GM13976 (cell line): ENCODE measurements at regions not wholly inside any gene's neighbourhood (a gene's known extent, or its start where the extent isn't known, plus 50 kb on each side); places are given as distances from the start of the nearest gene placed in this dataset.

Experiments used
- DNase-seq: peaks from one replicate; pipeline ENCODE4 v3.0.0; 2012; ENCODE audit warnings: low spot score
- CTCF ChIP-seq: IDR thresholded peaks from 2 replicates; pipeline ENCODE4 v1.5.1; 2012; ENCODE audit warnings: borderline replicate concordance, mild to moderate bottlenecking; ENCODE audit not compliant: insufficient read depth; ENCODE audit errors: extremely low read depth, missing control alignments, control extremely low read depth
- in situ Hi-C: fragments of 300-500 bp; cut with MboI; formaldehyde crosslinking; loops from one replicate; pipeline ENCODE4 v1.12.0; 2022; ENCODE audit warnings: low sequenced_read_pairs, mixed read lengths, inconsistent platforms; ENCODE audit not compliant: unreplicated experiment

- in situ Hi-C loops = no loop called here
- DNase-seq = no peak
- TF ChIP-seq CTCF = no peak
Observed at GRCh38 chr1:163509114-163509513, 187.4 kb downstream of the NUF2 start.

GRCh38 chr1:163512349-163512989, 190.7 kb downstream of the NUF2 start:
- no peak for DNase-seq
- in situ Hi-C loops = no loop called here
- no peak for TF ChIP-seq CTCF

- no peak for DNase-seq
- in situ Hi-C loops = no loop called here
- TF ChIP-seq CTCF = no peak
Observed at GRCh38 chr1:163523375-163524029, 201.7 kb downstream of the NUF2 start.

- peak; percentile 16 for DNase-seq
- peak; percentile 26 for TF ChIP-seq CTCF
- in situ Hi-C loops = loop anchor here (25.0 kb wide), 1 partner anchor 1258 kb away; no protein-coding TSS in a partner anchor
Observed at GRCh38 chr1:163528710-163529348, 207.1 kb downstream of the NUF2 start.

- DNase-seq = no peak
- in situ Hi-C loops = loop anchor here (25.0 kb wide), 1 partner anchor 1256 kb away; no protein-coding TSS in a partner anchor
- TF ChIP-seq CTCF = no peak
Observed at GRCh38 chr1:163531345-163531744, 209.6 kb downstream of the NUF2 start.

GRCh38 chr1:163535401-163535800, 213.6 kb downstream of the NUF2 start:
- in situ Hi-C loops = loop anchor here (25.0 kb wide), 1 partner anchor 1252 kb away; no protein-coding TSS in a partner anchor
- no peak for TF ChIP-seq CTCF
- no peak for DNase-seq
